Omental fat pad (tissue), 3 donors: ENCODE measurements at regions not wholly inside any gene's neighbourhood (a gene's known extent, or its start where the extent isn't known, plus 50 kb on each side); places are given as distances from the start of the nearest gene placed in this dataset.

Source experiments
- ATAC-seq: fragments of 150-250 bp; one replicate; pipeline ENCODE4 v1.9.1; 2016; ENCODE audit warnings: mild to moderate bottlenecking, moderate library complexity; ENCODE audit not compliant: low FRiP score
- DNase-seq: peaks from one replicate; pipeline ENCODE4 v3.0.0-alpha.2; 2019; ENCODE audit warnings: low spot score
- TF ChIP-seq, protein P1 (sequence below), 3 donors: fragments of 450-650 bp; IDR thresholded peaks; one replicate each; pipeline ENCODE4 v1.5.1; 2016 to 2017; ENCODE audit warnings: antibody characterized with exemption in 3 of 3, mild to moderate bottlenecking in 3 of 3, moderate library complexity in 2 of 3

DNA sequence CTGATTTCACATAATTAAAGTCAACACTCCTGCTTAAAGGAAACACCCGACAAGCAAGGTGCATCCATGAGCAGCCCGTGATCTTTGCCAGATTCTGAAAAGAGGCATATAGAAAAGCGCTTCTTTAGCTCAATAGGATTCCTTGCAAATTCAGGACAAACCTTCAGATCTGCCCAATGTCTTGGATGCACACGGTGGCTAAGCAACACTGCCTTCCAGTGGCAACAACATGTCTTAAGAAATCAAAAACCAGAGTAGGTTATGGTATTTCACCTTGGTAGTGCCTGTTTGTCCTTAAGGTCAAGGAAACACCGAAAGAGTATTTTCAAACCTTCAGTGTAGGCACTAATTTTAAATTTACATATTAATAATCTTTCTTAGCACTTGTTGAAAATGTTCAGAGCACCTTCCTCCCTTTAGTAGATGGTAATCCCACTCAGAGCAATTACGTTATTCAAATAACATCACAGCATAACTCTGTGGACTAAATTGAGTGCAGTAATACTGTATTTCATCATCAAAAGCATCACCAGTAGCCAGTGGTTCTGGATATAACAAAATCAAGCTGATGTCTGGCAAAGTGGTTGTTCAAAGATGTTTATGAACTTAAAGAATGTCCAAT is 58.0 kb upstream of the CDKN3 start:
- peak; percentile 73 for ATAC-seq
- TF ChIP-seq, protein P1, sequence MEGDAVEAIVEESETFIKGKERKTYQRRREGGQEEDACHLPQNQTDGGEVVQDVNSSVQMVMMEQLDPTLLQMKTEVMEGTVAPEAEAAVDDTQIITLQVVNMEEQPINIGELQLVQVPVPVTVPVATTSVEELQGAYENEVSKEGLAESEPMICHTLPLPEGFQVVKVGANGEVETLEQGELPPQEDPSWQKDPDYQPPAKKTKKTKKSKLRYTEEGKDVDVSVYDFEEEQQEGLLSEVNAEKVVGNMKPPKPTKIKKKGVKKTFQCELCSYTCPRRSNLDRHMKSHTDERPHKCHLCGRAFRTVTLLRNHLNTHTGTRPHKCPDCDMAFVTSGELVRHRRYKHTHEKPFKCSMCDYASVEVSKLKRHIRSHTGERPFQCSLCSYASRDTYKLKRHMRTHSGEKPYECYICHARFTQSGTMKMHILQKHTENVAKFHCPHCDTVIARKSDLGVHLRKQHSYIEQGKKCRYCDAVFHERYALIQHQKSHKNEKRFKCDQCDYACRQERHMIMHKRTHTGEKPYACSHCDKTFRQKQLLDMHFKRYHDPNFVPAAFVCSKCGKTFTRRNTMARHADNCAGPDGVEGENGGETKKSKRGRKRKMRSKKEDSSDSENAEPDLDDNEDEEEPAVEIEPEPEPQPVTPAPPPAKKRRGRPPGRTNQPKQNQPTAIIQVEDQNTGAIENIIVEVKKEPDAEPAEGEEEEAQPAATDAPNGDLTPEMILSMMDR (IDR thresholded peaks at IDR 0.05): no peak

DNA sequence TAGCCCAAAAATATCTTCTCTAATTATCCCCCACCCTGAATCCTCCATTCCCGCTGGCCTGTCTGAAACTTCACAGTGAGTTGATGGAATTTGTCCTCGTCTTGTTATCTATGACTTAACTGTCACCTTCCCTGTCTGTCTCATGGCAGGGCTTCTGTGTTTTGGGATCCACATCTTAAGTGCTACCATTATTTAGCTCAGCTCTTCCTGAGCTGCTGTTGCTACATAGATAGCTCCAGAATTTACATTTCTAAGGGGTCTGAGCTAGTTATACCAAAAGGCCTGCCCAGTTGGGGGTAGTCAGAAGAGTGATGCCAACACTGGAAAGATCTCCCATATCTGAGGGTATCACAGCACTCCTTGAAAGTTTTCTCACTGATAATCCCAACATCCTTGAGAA is 57.0 kb upstream of the CDKN3 start:
- TF ChIP-seq, protein P1 (IDR thresholded peaks at IDR 0.05): no peak
- ATAC-seq (no peak), DNase-seq (no peak)

More for the DNA sequence above, 58.0 kb upstream of the CDKN3 start:
- no peak for DNase-seq

DNA sequence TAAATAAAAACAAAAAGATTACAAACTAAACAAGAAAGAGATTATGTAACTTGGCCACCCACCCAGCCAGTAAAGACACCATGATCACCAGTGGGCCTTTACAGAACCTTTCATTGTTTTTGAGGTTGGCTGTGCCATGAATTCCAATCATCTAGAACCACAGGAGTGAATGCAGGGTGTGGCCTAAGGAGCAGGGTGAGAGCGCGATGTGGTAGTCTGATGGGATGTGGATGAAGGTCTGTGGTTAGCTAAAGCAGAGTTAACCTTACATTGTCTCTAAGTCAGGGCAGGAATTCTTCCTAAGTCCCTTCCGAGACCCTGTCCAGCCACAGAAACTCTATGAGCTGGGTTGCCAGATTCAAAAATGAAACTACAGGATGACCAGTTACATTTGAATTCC is 54.0 kb upstream of the CDKN3 start:
- ATAC-seq (no peak), DNase-seq (no peak)
- TF ChIP-seq, protein P1 (IDR thresholded peaks at IDR 0.05): no peak

DNA sequence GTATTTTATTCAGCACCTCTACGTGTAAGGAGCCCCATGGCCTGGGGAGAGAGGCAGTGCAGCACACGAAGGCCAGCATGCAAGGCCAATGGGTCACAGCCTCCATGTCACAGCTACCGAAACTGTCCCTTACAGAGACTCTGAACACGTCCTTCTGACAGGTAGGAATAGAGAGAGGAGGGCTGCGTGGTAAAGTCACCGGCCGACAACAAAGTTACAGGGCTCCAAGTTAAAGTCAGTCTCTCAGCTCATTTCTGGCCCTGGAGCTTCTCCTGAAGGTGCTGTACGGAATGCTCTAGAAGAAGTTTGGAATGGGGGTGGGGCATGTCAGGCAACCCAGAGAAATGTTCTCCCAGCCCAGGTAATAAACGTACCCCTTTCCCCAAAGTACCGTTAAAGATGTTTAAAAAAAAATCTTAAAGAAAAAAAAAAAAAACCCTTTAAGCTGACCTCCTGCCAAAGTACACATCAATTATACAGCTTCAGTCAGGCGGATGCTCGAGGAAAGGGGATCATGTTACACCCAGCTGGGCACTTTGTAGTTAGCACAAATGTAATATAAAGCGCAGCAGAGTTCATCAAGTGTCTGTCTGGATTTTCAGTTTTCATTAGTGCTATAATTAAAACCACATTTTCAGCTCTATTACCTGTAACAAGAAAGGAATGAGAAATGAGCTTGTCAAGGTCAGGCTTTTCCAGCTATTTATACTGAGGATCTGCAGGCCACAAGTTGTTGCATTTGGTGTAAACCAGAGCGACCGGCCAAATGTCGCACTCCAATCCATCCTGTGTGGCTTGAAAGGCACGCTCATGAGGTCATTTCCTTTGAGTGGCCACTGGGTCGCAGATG is 53.3 kb upstream of the CDKN3 start:
- TF ChIP-seq, protein P1 (IDR thresholded peaks at IDR 0.05): no peak
- no peak for ATAC-seq
- DNase-seq: no peak

DNA sequence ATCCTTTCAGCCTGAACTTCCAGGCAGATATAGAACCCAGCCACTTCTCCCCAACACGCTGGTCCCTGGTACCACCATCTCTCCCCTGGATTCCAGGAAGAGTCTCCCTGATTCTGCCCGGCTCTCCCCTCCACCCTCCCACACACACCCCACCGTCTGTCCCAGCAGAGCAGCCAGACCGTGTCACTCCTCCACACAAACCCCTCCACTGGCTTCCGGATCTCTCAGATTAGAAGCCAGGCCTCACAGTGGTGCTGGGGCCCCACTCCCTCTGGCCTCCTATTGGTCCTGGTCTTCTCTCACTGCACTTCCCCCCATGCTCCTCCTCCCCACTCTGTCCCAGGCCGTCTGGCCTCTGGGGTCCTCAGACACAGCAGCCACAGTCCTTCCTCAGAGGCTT is 52.4 kb upstream of the CDKN3 start:
- DNase-seq: no peak
- TF ChIP-seq, protein P1 (IDR thresholded peaks at IDR 0.05): no peak
- ATAC-seq: no peak

DNA sequence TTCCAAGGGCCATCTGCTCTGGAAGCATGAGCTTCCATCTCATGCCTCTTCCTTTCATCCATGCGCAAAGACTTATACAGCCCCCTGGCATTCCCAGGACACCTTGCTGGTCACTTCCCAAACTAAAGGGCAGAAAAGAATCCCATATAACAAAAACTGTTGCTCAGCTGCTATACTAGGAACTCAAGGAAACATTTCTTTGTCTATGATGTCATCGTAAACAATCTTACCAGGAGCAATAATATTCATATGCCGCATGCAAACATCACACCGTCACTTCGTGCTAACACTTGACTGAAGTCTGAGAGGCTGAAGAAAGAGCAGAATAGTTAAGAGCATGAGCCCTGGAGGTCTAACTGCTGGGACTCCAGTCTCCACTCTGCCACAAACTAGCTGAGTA is 50.5 kb upstream of the CDKN3 start:
- TF ChIP-seq, protein P1 (IDR thresholded peaks at IDR 0.05): no peak
- DNase-seq (no peak), ATAC-seq (no peak)
